ENCODE measurements at regions not wholly inside any gene's neighbourhood (a gene's known extent, or its start where the extent isn't known, plus 50 kb on each side); places are given as distances from the start of the nearest gene placed in this dataset.

DNA sequence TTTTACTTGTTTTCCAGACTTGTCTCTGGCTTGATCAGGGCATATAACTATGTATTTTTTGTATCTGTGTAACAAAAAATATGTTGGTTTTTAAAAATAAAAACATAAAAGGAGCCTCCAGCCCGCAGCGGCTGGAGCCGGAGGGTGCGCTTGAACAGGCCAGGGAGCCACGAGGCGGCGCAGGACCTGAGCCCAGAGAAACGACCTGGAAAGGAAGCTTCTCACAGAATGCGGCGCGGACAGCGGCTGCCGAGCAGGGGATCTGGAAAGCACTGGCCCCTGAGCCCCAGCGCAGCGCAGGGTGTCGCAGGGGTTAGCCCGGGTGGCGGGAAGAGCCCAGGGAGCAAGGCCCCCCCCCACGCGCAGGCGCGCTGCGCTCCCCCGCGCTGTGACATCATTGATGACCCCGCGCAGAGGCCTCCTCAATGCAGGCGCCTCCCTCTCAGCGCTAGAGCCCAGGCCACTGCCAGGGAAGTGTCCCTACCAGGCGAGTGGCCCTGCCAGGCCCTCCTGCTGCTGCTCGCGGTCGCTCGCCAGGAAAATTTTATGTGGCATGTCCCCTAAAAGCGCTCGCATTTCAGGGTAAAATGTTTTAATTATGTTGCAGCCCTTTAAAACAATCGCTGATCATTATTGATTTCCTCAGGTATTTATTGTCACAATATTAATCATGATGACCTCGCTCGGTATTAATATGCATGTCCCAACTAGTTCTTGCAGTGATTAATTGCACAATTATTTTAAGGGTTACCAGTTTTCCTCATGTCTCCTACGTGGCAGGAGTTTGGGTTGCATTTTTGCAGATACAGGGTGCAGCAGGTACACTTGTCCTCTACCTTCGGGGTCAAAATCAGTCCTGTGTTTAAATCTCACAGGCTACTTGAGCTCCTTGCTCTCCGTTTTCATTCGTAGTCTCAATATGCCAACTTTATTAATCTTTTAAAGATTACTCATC, 134.2 kb downstream of the USP22 start (continued):
- TF ChIP-seq, protein P1, sequence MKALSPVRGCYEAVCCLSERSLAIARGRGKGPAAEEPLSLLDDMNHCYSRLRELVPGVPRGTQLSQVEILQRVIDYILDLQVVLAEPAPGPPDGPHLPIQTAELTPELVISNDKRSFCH (CRISPR knock-in tag; IDR thresholded peaks at IDR 0.05): no peak
- TF ChIP-seq, protein P1 (tag; IDR thresholded peaks at IDR 0.05): no peak
- TF ChIP-seq TAF7 (tag; IDR thresholded peaks at IDR 0.05) (no peak), DMBX1 (CRISPR knock-in tag; IDR thresholded peaks at IDR 0.05; ENCODE audit: borderline replicate concordance) (no peak), GTF2A2 (tag; IDR thresholded peaks at IDR 0.05) (no peak), SIN3A (IDR thresholded peaks at IDR 0.05; ENCODE audit: borderline replicate concordance in 2 of 2, control insufficient read depth in 1 of 2, low read depth in 2 of 2, low read length in 2 of 2) (no peak), SMAD4 (CRISPR knock-in tag; conservative IDR thresholded peaks at IDR 0.05) (no peak), SAP30 (IDR thresholded peaks at IDR 0.05; ENCODE audit: borderline replicate concordance, insufficient read depth, low read depth, low read length, poor library complexity, severe bottlenecking) (no peak), SRF (CRISPR knock-in tag; IDR thresholded peaks at IDR 0.05) (peak in 1 of 2 experiments; percentile 40; a peak in 1 of 4 replicates), RBM25 (IDR thresholded peaks at IDR 0.05; ENCODE audit: low read depth, low read length, severe bottlenecking) (no peak), ZNF124 (CRISPR knock-in tag; IDR thresholded peaks at IDR 0.05) (no peak)
- TF ChIP-seq, protein P2, sequence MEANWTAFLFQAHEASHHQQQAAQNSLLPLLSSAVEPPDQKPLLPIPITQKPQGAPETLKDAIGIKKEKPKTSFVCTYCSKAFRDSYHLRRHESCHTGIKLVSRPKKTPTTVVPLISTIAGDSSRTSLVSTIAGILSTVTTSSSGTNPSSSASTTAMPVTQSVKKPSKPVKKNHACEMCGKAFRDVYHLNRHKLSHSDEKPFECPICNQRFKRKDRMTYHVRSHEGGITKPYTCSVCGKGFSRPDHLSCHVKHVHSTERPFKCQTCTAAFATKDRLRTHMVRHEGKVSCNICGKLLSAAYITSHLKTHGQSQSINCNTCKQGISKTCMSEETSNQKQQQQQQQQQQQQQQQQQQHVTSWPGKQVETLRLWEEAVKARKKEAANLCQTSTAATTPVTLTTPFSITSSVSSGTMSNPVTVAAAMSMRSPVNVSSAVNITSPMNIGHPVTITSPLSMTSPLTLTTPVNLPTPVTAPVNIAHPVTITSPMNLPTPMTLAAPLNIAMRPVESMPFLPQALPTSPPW (CRISPR knock-in tag; IDR thresholded peaks at IDR 0.05): peak; percentile 93
- TF ChIP-seq, protein P3, sequence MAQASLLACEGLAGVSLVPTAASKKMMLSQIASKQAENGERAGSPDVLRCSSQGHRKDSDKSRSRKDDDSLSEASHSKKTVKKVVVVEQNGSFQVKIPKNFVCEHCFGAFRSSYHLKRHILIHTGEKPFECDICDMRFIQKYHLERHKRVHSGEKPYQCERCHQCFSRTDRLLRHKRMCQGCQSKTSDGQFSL (CRISPR knock-in tag; IDR thresholded peaks at IDR 0.05): peak; percentile 96
- TF ChIP-seq, protein P3 (tag; IDR thresholded peaks at IDR 0.05): peak in 1 of 2 experiments; percentile 77; a peak in 2 of 4 replicates
- TF ChIP-seq, protein P4, sequence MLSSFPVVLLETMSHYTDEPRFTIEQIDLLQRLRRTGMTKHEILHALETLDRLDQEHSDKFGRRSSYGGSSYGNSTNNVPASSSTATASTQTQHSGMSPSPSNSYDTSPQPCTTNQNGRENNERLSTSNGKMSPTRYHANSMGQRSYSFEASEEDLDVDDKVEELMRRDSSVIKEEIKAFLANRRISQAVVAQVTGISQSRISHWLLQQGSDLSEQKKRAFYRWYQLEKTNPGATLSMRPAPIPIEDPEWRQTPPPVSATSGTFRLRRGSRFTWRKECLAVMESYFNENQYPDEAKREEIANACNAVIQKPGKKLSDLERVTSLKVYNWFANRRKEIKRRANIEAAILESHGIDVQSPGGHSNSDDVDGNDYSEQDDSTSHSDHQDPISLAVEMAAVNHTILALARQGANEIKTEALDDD (IDR thresholded peaks at IDR 0.05): no peak
- TF ChIP-seq, protein P5, sequence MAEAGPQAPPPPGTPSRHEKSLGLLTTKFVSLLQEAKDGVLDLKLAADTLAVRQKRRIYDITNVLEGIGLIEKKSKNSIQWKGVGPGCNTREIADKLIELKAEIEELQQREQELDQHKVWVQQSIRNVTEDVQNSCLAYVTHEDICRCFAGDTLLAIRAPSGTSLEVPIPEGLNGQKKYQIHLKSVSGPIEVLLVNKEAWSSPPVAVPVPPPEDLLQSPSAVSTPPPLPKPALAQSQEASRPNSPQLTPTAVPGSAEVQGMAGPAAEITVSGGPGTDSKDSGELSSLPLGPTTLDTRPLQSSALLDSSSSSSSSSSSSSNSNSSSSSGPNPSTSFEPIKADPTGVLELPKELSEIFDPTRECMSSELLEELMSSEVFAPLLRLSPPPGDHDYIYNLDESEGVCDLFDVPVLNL (CRISPR knock-in tag; IDR thresholded peaks at IDR 0.05; ENCODE audit: low read depth): no peak
- TF ChIP-seq, protein P6, sequence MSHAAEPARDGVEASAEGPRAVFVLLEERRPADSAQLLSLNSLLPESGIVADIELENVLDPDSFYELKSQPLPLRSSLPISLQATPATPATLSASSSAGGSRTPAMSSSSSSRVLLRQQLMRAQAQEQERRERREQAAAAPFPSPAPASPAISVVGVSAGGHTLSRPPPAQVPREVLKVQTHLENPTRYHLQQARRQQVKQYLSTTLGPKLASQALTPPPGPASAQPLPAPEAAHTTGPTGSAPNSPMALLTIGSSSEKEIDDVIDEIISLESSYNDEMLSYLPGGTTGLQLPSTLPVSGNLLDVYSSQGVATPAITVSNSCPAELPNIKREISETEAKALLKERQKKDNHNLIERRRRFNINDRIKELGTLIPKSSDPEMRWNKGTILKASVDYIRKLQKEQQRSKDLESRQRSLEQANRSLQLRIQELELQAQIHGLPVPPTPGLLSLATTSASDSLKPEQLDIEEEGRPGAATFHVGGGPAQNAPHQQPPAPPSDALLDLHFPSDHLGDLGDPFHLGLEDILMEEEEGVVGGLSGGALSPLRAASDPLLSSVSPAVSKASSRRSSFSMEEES (CRISPR knock-in tag; IDR thresholded peaks at IDR 0.05): no peak
